ENCODE measurements at regions not wholly inside any gene's neighbourhood (a gene's known extent, or its start where the extent isn't known, plus 50 kb on each side); places are given as distances from the start of the nearest gene placed in this dataset.

DNA sequence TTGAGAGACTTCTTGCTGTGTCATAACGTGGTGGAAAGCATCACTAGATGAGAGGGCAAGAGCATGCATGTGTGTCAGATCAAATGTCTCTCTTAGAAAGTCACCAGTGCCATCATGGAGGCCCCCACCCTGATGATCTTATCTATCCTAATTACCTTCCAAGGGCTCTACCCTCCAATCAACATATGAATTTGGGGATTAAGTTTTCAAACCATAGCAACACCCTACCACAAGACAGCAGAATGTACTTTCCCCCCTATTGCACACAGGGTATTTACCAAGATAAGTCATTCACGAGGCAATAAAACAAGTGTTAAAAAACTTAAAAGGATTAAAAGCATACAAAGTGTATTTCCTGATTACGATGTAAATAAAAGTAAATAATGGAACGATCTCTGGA, 515.6 kb downstream of the LMO4 start:
- intact Hi-C loops (cut with DNase I), result no loop called here
- Histone ChIP-seq H3K4me1 (no peaks in the 10 kb centered on the region), H3K4me3 (no peak overlapping the region), H3K9me3 (no peaks in the 10 kb centered on the region), H3K27me3 (ENCODE audit: insufficient read depth in 3 of 3, low read length in 2 of 3) (peaks cover 0 to 3% (median 0%) of the 10 kb centered on the region in 3 donors), H3K36me3 (ENCODE audit: insufficient read depth in 1 of 2, low read depth in 1 of 2) (no peaks in the 10 kb centered on the region), H3K27ac (no peak overlapping the region)
- WGBS, 3 donors, result 63 to 70% (median 63%) methylated on average over 4 of the region's 4 CpGs
- TF ChIP-seq CTCF (IDR thresholded peaks at IDR 0.05), result no peak
- no peak for DNase-seq
- ATAC-seq, result no peak

DNA sequence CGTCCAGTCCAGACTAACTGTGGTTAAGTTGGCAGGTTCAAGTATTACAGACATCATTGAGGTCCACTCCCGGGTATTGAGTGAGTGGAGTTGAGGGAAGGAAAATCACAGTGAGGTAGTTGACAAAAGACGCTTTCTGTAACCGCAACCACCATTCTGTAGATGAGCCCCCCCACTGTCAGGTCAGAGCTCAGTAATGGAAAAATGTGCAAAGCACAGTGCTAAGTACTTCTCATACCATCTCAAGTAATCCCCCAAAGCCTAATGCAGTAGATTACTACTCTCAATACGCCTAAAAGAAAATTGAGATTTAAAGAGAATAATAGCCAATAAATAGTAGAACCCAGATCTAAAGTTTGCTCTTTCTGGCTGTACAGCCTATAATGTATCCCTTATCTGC, 522.8 kb downstream of the LMO4 start:
- no peaks in the 10 kb centered on the region for H3K4me1 ChIP-seq
- ATAC-seq, result no peak
- 79 to 91% (median 80%) methylated on average over 5 of the region's 5 CpGs for WGBS, 3 donors

GRCh38 chr1:87852410-87853161, 523.9 kb downstream of the LMO4 start:
- ATAC-seq, result no peak
- intact Hi-C loops (cut with DNase I), result no loop called here
- no peaks in the 10 kb centered on the region for H3K4me1 ChIP-seq
- TF ChIP-seq CTCF (IDR thresholded peaks at IDR 0.05), result no peak
- H3K27me3 ChIP-seq (ENCODE audit: insufficient read depth in 3 of 3, low read length in 2 of 3), result no peaks in the 10 kb centered on the region
- no peak overlapping the region for H3K4me3 ChIP-seq
- no peak overlapping the region for H3K27ac ChIP-seq
- no peaks in the 10 kb centered on the region for H3K9me3 ChIP-seq
- DNase-seq, result no peak
- H3K36me3 ChIP-seq (ENCODE audit: insufficient read depth in 1 of 2, low read depth in 1 of 2), result no peaks in the 10 kb centered on the region
- 80 to 85% (median 83%) methylated on average over 4 of the region's 4 CpGs for WGBS, 3 donors

More for the DNA sequence above, 522.8 kb downstream of the LMO4 start:
- H3K27me3 ChIP-seq (ENCODE audit: insufficient read depth in 3 of 3, low read length in 2 of 3), result no peaks in the 10 kb centered on the region
- no peak for TF ChIP-seq CTCF (IDR thresholded peaks at IDR 0.05)
- no peak for DNase-seq
- no peaks in the 10 kb centered on the region for H3K36me3 ChIP-seq (ENCODE audit: insufficient read depth in 1 of 2, low read depth in 1 of 2)
- no peak overlapping the region for H3K4me3 ChIP-seq
- no peak overlapping the region for H3K27ac ChIP-seq
- H3K9me3 ChIP-seq, result no peaks in the 10 kb centered on the region
- intact Hi-C loops (cut with DNase I), result no loop called here

DNA sequence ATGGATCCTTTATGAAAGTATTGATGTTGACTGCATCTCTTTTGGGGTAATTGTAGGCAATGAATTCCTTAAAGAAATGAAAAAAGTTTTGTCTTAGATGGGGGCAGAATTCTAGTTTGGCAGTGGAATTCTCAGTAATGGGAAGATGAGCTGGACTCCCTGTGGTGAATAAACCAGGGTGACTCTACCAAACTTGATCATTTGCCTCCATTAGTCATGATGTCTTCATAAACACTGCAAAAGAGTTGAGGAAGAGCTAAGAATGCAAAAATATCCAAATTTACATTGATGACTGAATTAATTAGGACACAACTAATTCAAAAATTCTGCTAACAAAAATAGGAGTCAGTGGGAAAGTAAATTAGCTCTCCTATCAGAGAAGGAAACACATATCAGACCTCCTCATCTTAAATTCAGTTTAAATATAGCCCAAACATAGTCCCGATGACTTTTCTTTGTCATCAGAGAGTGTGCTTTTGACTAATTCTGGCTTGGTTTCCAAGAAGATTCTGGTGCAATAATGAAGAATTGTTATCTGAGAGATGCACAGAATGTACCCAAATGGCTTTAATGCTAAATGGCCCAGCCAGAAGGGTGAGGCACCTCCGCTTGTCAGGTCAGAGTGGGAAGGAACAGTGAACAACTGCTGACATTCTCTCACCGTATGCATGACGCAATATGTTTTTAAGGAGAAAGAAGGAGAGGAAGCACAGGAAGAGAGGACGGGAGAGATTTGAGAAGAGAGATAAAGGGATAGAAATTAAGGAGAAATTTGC, 525.1 kb downstream of the LMO4 start:
- no peak overlapping the region for H3K4me3 ChIP-seq
- no peak overlapping the region for H3K27ac ChIP-seq
- no peaks in the 10 kb centered on the region for H3K4me1 ChIP-seq
- no peaks in the 10 kb centered on the region for H3K27me3 ChIP-seq (ENCODE audit: insufficient read depth in 3 of 3, low read length in 2 of 3)
- ATAC-seq (no peak), DNase-seq (no peak)
- intact Hi-C loops (cut with DNase I), result no loop called here
- H3K36me3 ChIP-seq (ENCODE audit: insufficient read depth in 1 of 2, low read depth in 1 of 2), result no peaks in the 10 kb centered on the region
- TF ChIP-seq CTCF (IDR thresholded peaks at IDR 0.05), result no peak
- WGBS, 3 donors, result 60 to 70% (median 70%) methylated on average over 5 of the region's 5 CpGs
- no peaks in the 10 kb centered on the region for H3K9me3 ChIP-seq
